ENCODE measurements at regions not wholly inside any gene's neighbourhood (a gene's known extent, or its start where the extent isn't known, plus 50 kb on each side); places are given as distances from the start of the nearest gene placed in this dataset.
"Not testable (repeated sequence)": the region's sequence is repeated elsewhere in the genome, so short reads cannot be mapped to it uniquely, and the experiment has no call there.

- H3K27me3 ChIP-seq (replicated peaks; ENCODE audit: insufficient read depth, low read length), result no peaks in the 10 kb centered on the region
- H3K79me2 ChIP-seq (ENCODE audit: low read length), result no peaks in the 10 kb centered on the region
- H3K9me3 ChIP-seq (replicated peaks; ENCODE audit: insufficient read depth, low read length), result no peaks in the 10 kb centered on the region
- no peak overlapping the region for H2AFZ ChIP-seq (ENCODE audit: low read length)
- H3K9me2 ChIP-seq (replicated peaks; ENCODE audit: insufficient read depth, low read length), result no peaks in the 10 kb centered on the region
- H3K4me2 ChIP-seq (ENCODE audit: low read depth, low read length), result no peak overlapping the region
- H3K4me1 ChIP-seq (ENCODE audit: low read length), result no peaks in the 10 kb centered on the region
- DNase-seq, result peak; percentile 66
- H3K4me3 ChIP-seq (ENCODE audit: low read length), result no peak overlapping the region
- TF ChIP-seq EZH2phosphoT487 (IDR thresholded peaks at IDR 0.05; ENCODE audit: low read length) (no peak), CTCF (IDR thresholded peaks at IDR 0.05; ENCODE audit: low read length) (peak; percentile 67)
- H3F3A ChIP-seq (ENCODE audit: insufficient read depth, low read length), result no peaks in the 10 kb centered on the region
- no peaks in the 10 kb centered on the region for H4K20me1 ChIP-seq (ENCODE audit: insufficient read depth, low read length)
- H3K9ac ChIP-seq (ENCODE audit: low read length), result no peak overlapping the region
- H3K36me3 ChIP-seq (replicated peaks; ENCODE audit: insufficient read depth, low read length), result no peaks in the 10 kb centered on the region
- H3K27ac ChIP-seq (ENCODE audit: low read length), result no peak overlapping the region
These were observed 61.1 kb upstream of the VAMP7 start for GRCh38 chrX:155819966-155820491.

GRCh38 chrX:155819525-155819924, 61.6 kb upstream of the VAMP7 start:
- Histone ChIP-seq H3K4me3 (ENCODE audit: low read length) (no peak overlapping the region), H3F3A (ENCODE audit: insufficient read depth, low read length) (no peaks in the 10 kb centered on the region), H3K4me2 (ENCODE audit: low read depth, low read length) (no peak overlapping the region), H4K20me1 (ENCODE audit: insufficient read depth, low read length) (no peaks in the 10 kb centered on the region), H3K79me2 (ENCODE audit: low read length) (no peaks in the 10 kb centered on the region), H3K27me3 (replicated peaks; ENCODE audit: insufficient read depth, low read length) (no peaks in the 10 kb centered on the region), H3K4me1 (ENCODE audit: low read length) (no peaks in the 10 kb centered on the region), H3K9me2 (replicated peaks; ENCODE audit: insufficient read depth, low read length) (no peaks in the 10 kb centered on the region), H3K9me3 (replicated peaks; ENCODE audit: insufficient read depth, low read length) (no peaks in the 10 kb centered on the region), H3K36me3 (replicated peaks; ENCODE audit: insufficient read depth, low read length) (no peaks in the 10 kb centered on the region), H2AFZ (ENCODE audit: low read length) (no peak overlapping the region), H3K9ac (ENCODE audit: low read length) (no peak overlapping the region), H3K27ac (ENCODE audit: low read length) (no peak overlapping the region)
- DNase-seq, result no peak
- TF ChIP-seq EZH2phosphoT487 (IDR thresholded peaks at IDR 0.05; ENCODE audit: low read length) (no peak), CTCF (IDR thresholded peaks at IDR 0.05; ENCODE audit: low read length) (no peak), EZH2 (optimal IDR thresholded peaks at IDR 0.05; ENCODE audit: low read depth, low read length) (no peak)

GRCh38 chrX:155814391-155814790, 66.8 kb upstream of the VAMP7 start:
- not testable (repeated sequence) for H2AFZ ChIP-seq (ENCODE audit: low read length); H3K4me1 ChIP-seq (ENCODE audit: low read length)

GRCh38 chrX:155779831-155780230, 101.3 kb upstream of the VAMP7 start:
- TF ChIP-seq EZH2 (optimal IDR thresholded peaks at IDR 0.05; ENCODE audit: low read depth, low read length) (no peak), EZH2phosphoT487 (IDR thresholded peaks at IDR 0.05; ENCODE audit: low read length) (no peak), CTCF (IDR thresholded peaks at IDR 0.05; ENCODE audit: low read length) (no peak)
- Histone ChIP-seq H3K4me2 (ENCODE audit: low read depth, low read length) (no peak overlapping the region), H2AFZ (ENCODE audit: low read length) (no peak overlapping the region), H3K27me3 (replicated peaks; ENCODE audit: insufficient read depth, low read length) (no peaks in the 10 kb centered on the region), H3K9me2 (replicated peaks; ENCODE audit: insufficient read depth, low read length) (no peaks in the 10 kb centered on the region), H3K27ac (ENCODE audit: low read length) (no peak overlapping the region), H3K4me3 (ENCODE audit: low read length) (no peak overlapping the region), H3K9me3 (replicated peaks; ENCODE audit: insufficient read depth, low read length) (no peaks in the 10 kb centered on the region), H3K36me3 (replicated peaks; ENCODE audit: insufficient read depth, low read length) (no peaks in the 10 kb centered on the region), H4K20me1 (ENCODE audit: insufficient read depth, low read length) (no peaks in the 10 kb centered on the region), H3K4me1 (ENCODE audit: low read length) (no peaks in the 10 kb centered on the region), H3F3A (ENCODE audit: insufficient read depth, low read length) (no peaks in the 10 kb centered on the region), H3K79me2 (ENCODE audit: low read length) (no peaks in the 10 kb centered on the region), H3K9ac (ENCODE audit: low read length) (no peak overlapping the region)
- DNase-seq, result no peak

More at GRCh38 chrX:155814391-155814790, 66.8 kb upstream of the VAMP7 start:
- not testable (repeated sequence) for H3K27ac ChIP-seq (ENCODE audit: low read length); H4K20me1 ChIP-seq (ENCODE audit: insufficient read depth, low read length); H3K9me2 ChIP-seq (replicated peaks; ENCODE audit: insufficient read depth, low read length); DNase-seq; H3K36me3 ChIP-seq (replicated peaks; ENCODE audit: insufficient read depth, low read length); H3K9ac ChIP-seq (ENCODE audit: low read length); H3F3A ChIP-seq (ENCODE audit: insufficient read depth, low read length); H3K79me2 ChIP-seq (ENCODE audit: low read length); H3K4me3 ChIP-seq (ENCODE audit: low read length); H3K4me2 ChIP-seq (ENCODE audit: low read depth, low read length); H3K9me3 ChIP-seq (replicated peaks; ENCODE audit: insufficient read depth, low read length); H3K27me3 ChIP-seq (replicated peaks; ENCODE audit: insufficient read depth, low read length)
